ENCODE measurements at regions not wholly inside any gene's neighbourhood (a gene's known extent, or its start where the extent isn't known, plus 50 kb on each side); places are given as distances from the start of the nearest gene placed in this dataset.
"Not testable (repeated sequence)": the region's sequence is repeated elsewhere in the genome, so short reads cannot be mapped to it uniquely, and the experiment has no call there.

DNA sequence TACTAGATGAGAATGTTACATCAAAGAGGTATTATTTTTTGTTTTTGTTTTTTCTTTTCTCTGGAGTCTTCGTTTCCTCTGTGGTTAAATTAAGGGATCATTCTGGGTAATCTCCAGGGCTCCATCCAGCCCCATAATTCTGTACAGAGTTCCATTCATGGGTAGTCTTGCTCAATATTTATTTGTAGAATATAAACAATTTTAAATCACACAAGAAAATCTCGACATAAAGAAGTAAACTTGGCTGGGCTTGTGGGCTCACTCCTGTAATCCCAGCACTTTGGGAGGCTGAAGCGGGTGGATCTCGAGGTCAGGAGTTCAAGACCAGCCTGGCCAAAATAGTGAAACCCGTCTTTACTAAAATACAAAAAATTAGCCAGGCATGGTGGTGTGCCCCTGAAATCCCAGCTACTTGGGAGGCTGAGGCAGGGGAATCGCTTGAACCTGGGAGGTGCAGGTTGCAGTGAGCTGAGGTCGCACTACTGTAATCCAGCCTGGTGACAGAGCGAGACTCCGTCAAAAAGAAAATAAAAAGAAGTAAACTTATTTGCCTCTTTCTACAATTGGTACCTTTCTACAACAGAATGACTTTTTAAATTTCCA is 166.8 kb upstream of the TGFBR2 start:
- Histone ChIP-seq H3K27ac (ENCODE audit: low read length) (no peak overlapping the region), H3K27me3 (ENCODE audit: insufficient read depth, low read length) (no peaks in the 10 kb centered on the region), H3K4me3 (ENCODE audit: low read length) (no peak overlapping the region), H3K9me3 (ENCODE audit: insufficient read depth, low read depth, low read length) (no peaks in the 10 kb centered on the region), H3K4me1 (ENCODE audit: insufficient read depth, low read length) (peaks cover 20% of the 10 kb centered on the region), H3K9ac (ENCODE audit: low read depth, low read length) (no peak overlapping the region), H3K36me3 (ENCODE audit: insufficient read depth, low read depth, low read length) (no peaks in the 10 kb centered on the region)

- Histone ChIP-seq H3K27me3 (ENCODE audit: insufficient read depth, low read length) (no peaks in the 10 kb centered on the region), H3K4me3 (ENCODE audit: low read length) (no peak overlapping the region), H3K36me3 (ENCODE audit: insufficient read depth, low read depth, low read length) (no peaks in the 10 kb centered on the region), H3K9ac (ENCODE audit: low read depth, low read length) (no peak overlapping the region), H3K27ac (ENCODE audit: low read length) (no peak overlapping the region), H3K4me1 (ENCODE audit: insufficient read depth, low read length) (peaks cover 20% of the 10 kb centered on the region), H3K9me3 (ENCODE audit: insufficient read depth, low read depth, low read length) (no peaks in the 10 kb centered on the region)
Measured at GRCh38 chr3:30440147-30440604, 166.2 kb upstream of the TGFBR2 start.

- H3K4me1 ChIP-seq (ENCODE audit: insufficient read depth, low read length): peaks cover 19% of the 10 kb centered on the region
- no peaks in the 10 kb centered on the region for H3K36me3 ChIP-seq (ENCODE audit: insufficient read depth, low read depth, low read length)
- H3K27ac ChIP-seq (ENCODE audit: low read length): no peak overlapping the region
- H3K27me3 ChIP-seq (ENCODE audit: insufficient read depth, low read length): no peaks in the 10 kb centered on the region
- no peaks in the 10 kb centered on the region for H3K9me3 ChIP-seq (ENCODE audit: insufficient read depth, low read depth, low read length)
- no peak overlapping the region for H3K9ac ChIP-seq (ENCODE audit: low read depth, low read length)
- H3K4me3 ChIP-seq (ENCODE audit: low read length): no peak overlapping the region
Measured at GRCh38 chr3:30440880-30441279, 165.5 kb upstream of the TGFBR2 start.

DNA sequence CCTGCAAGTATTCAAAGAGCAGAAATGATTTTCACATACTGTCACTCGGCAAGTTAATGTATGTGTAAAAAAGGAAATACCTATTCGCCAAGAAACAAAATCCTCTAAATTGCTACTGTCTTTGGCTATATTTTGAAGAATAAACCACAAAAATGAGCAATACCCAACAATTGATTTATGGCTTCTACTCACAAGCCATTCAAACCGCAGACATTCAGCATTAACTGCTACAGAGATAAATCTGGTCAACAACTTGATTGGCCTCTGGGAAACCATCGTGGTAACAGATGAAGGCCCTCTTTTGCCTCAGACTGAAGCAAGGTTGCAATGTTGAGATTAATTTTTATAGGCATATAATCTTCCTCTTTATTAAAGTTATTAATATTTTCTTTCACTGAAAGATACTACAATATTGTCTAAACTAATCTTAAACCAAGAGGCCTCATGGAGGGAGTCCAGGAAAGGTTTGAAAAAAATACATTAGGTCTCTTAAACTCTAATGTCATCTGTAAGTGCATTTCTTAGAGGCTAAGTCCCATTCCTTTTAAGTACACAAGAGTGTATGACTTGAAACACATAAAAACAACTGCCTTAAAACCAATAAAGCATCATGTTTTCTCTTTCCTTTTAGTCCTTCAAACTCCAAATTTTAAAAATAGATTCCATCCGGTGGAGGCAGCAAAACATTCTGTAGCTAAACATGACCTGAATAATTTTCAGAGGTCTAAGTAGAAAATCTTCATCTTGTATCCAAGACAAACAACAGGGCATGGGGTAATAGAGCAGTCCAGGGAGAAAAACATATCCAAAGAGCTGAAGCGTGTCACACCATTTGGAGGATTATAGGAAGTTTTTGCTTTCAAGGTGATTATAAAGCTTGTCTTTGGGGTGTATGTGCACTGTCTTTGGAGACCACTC is 162.4 kb upstream of the TGFBR2 start:
- Histone ChIP-seq H3K36me3 (ENCODE audit: insufficient read depth, low read depth, low read length) (no peaks in the 10 kb centered on the region), H3K9me3 (ENCODE audit: insufficient read depth, low read depth, low read length) (no peaks in the 10 kb centered on the region), H3K27ac (ENCODE audit: low read length) (no peak overlapping the region), H3K27me3 (ENCODE audit: insufficient read depth, low read length) (no peaks in the 10 kb centered on the region), H3K9ac (ENCODE audit: low read depth, low read length) (no peak overlapping the region), H3K4me3 (ENCODE audit: low read length) (no peak overlapping the region), H3K4me1 (ENCODE audit: insufficient read depth, low read length) (peaks cover 6% of the 10 kb centered on the region; the same call in 1 of the 2 replicates)

- H3K4me3 ChIP-seq (ENCODE audit: low read length): no peak overlapping the region
- H3K27ac ChIP-seq (ENCODE audit: low read length): no peak overlapping the region
- no peaks in the 10 kb centered on the region for H3K27me3 ChIP-seq (ENCODE audit: insufficient read depth, low read length)
- no peaks in the 10 kb centered on the region for H3K36me3 ChIP-seq (ENCODE audit: insufficient read depth, low read depth, low read length)
- H3K9me3 ChIP-seq (ENCODE audit: insufficient read depth, low read depth, low read length): peaks cover 3% of the 10 kb centered on the region; the same call in 1 of the 2 replicates
- H3K9ac ChIP-seq (ENCODE audit: low read depth, low read length): no peak overlapping the region
- no peaks in the 10 kb centered on the region for H3K4me1 ChIP-seq (ENCODE audit: insufficient read depth, low read length)
Measured at GRCh38 chr3:30448450-30449289, 157.7 kb upstream of the TGFBR2 start.

DNA sequence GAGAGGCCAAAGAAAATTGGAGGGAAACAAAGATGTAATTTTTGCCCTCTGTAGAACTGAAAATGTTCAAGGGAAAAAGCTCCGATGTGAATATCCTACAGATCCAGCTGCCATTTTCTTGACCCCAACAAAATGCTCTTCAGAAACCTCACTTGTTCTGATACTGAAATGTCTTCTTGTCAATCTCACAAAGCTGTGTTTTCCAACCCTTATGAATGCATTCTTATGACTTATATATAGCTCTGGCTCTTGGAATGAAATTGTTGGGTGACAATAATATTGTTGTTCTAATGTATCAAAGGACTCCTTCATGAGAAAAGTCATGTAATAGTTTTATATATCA is 157.1 kb upstream of the TGFBR2 start:
- H3K4me1 ChIP-seq (ENCODE audit: insufficient read depth, low read length): no peaks in the 10 kb centered on the region
- no peaks in the 10 kb centered on the region for H3K36me3 ChIP-seq (ENCODE audit: insufficient read depth, low read depth, low read length)
- H3K4me3 ChIP-seq (ENCODE audit: low read length): no peak overlapping the region
- H3K9ac ChIP-seq (ENCODE audit: low read depth, low read length): no peak overlapping the region
- peaks cover 3% of the 10 kb centered on the region; the same call in 1 of the 2 replicates for H3K9me3 ChIP-seq (ENCODE audit: insufficient read depth, low read depth, low read length)
- H3K27me3 ChIP-seq (ENCODE audit: insufficient read depth, low read length): no peaks in the 10 kb centered on the region
- H3K27ac ChIP-seq (ENCODE audit: low read length): no peak overlapping the region

DNA sequence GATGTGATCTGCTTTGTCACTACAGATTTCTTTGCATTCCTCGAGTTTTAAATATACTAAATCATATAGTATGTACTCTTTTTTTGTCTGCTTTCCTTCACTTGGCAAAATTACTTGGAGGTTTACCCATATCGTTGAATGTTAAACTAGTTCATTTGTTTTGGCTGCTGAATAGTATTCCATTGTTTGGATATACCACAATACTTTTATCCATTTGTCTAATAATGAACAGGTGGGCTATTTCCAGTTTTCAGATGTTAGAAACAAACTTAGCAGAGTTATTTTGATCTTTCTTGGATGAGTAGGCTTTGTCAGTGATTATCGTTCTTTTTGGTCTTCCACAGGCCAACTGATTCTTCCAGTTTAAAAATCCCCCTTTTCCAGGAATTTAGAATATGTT is 154.0 kb upstream of the TGFBR2 start:
- Histone ChIP-seq H3K27me3 (ENCODE audit: insufficient read depth, low read length) (no peaks in the 10 kb centered on the region), H3K27ac (ENCODE audit: low read length) (no peak overlapping the region), H3K9me3 (ENCODE audit: insufficient read depth, low read depth, low read length) (peaks cover 3% of the 10 kb centered on the region; the same call in 1 of the 2 replicates), H3K4me3 (ENCODE audit: low read length) (no peak overlapping the region), H3K9ac (ENCODE audit: low read depth, low read length) (no peak overlapping the region), H3K4me1 (ENCODE audit: insufficient read depth, low read length) (no peaks in the 10 kb centered on the region), H3K36me3 (ENCODE audit: insufficient read depth, low read depth, low read length) (no peaks in the 10 kb centered on the region)

DNA sequence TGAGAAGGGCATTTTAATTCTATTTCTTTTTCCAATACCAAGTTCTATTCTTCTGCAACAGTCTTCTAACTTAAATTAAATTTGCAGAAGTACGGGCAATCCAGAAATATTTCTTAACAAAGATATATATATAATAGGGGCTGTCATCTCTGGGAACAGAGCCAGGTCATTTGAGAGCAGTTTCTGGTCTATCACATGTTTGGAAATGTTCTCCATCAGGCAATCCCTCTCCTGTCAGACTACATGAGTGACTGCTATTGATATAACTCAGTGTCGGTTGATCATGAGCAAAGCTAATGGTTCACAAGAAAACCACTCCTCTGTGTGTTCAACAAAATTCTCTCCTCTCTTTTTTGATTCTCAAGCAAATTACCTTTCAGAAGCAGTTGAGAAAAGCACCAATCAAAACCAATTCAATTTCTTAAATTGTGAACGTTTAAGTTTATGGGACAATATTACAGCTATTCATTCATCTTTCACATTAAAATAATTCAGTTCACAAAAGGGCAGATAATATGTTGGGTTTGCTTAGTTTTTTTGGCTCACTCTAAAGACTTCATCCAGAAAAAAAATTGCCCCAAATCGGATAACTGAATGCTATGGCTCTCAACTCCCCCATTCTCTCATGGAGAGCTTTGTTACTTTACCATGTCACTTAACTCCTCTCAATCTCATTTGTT is 152.9 kb upstream of the TGFBR2 start:
- H3K4me3 ChIP-seq (ENCODE audit: low read length): no peak overlapping the region
- H3K27ac ChIP-seq (ENCODE audit: low read length): no peak overlapping the region

GRCh38 chr3:30454636-30455035 is 151.8 kb upstream of the TGFBR2 start:
- Histone ChIP-seq H3K9ac (ENCODE audit: low read depth, low read length) (no peak overlapping the region), H3K4me3 (ENCODE audit: low read length) (no peak overlapping the region)

More for the DNA sequence above, 152.9 kb upstream of the TGFBR2 start:
- H3K27me3 ChIP-seq (ENCODE audit: insufficient read depth, low read length): no peaks in the 10 kb centered on the region
- H3K9ac ChIP-seq (ENCODE audit: low read depth, low read length): no peak overlapping the region
- no peaks in the 10 kb centered on the region for H3K4me1 ChIP-seq (ENCODE audit: insufficient read depth, low read length)
- no peaks in the 10 kb centered on the region for H3K36me3 ChIP-seq (ENCODE audit: insufficient read depth, low read depth, low read length)
- peaks cover 3% of the 10 kb centered on the region; the same call in 1 of the 2 replicates for H3K9me3 ChIP-seq (ENCODE audit: insufficient read depth, low read depth, low read length)

GRCh38 chr3:30455112-30455511 is 151.3 kb upstream of the TGFBR2 start:
- not testable (repeated sequence) for H3K9me3 ChIP-seq (ENCODE audit: insufficient read depth, low read depth, low read length); H3K27ac ChIP-seq (ENCODE audit: low read length); H3K36me3 ChIP-seq (ENCODE audit: insufficient read depth, low read depth, low read length); H3K4me1 ChIP-seq (ENCODE audit: insufficient read depth, low read length); H3K9ac ChIP-seq (ENCODE audit: low read depth, low read length); H3K27me3 ChIP-seq (ENCODE audit: insufficient read depth, low read length); H3K4me3 ChIP-seq (ENCODE audit: low read length)

More at GRCh38 chr3:30454636-30455035, 151.8 kb upstream of the TGFBR2 start:
- H3K9me3 ChIP-seq (ENCODE audit: insufficient read depth, low read depth, low read length): peaks cover 3% of the 10 kb centered on the region; the same call in 1 of the 2 replicates
- H3K4me1 ChIP-seq (ENCODE audit: insufficient read depth, low read length): no peaks in the 10 kb centered on the region
- no peaks in the 10 kb centered on the region for H3K27me3 ChIP-seq (ENCODE audit: insufficient read depth, low read length)
- no peak overlapping the region for H3K27ac ChIP-seq (ENCODE audit: low read length)
- H3K36me3 ChIP-seq (ENCODE audit: insufficient read depth, low read depth, low read length): no peaks in the 10 kb centered on the region

GRCh38 chr3:30455840-30456239 is 150.6 kb upstream of the TGFBR2 start:
- no peak overlapping the region for H3K4me3 ChIP-seq (ENCODE audit: low read length)
- H3K4me1 ChIP-seq (ENCODE audit: insufficient read depth, low read length): no peaks in the 10 kb centered on the region
- no peaks in the 10 kb centered on the region for H3K36me3 ChIP-seq (ENCODE audit: insufficient read depth, low read depth, low read length)
- H3K9me3 ChIP-seq (ENCODE audit: insufficient read depth, low read depth, low read length): peaks cover 3% of the 10 kb centered on the region; the same call in 1 of the 2 replicates
- H3K9ac ChIP-seq (ENCODE audit: low read depth, low read length): no peak overlapping the region
- H3K27me3 ChIP-seq (ENCODE audit: insufficient read depth, low read length): no peaks in the 10 kb centered on the region
- H3K27ac ChIP-seq (ENCODE audit: low read length): no peak overlapping the region
